ENCODE measurements at regions not wholly inside any gene's neighbourhood (a gene's known extent, or its start where the extent isn't known, plus 50 kb on each side); places are given as distances from the start of the nearest gene placed in this dataset.

DNA sequence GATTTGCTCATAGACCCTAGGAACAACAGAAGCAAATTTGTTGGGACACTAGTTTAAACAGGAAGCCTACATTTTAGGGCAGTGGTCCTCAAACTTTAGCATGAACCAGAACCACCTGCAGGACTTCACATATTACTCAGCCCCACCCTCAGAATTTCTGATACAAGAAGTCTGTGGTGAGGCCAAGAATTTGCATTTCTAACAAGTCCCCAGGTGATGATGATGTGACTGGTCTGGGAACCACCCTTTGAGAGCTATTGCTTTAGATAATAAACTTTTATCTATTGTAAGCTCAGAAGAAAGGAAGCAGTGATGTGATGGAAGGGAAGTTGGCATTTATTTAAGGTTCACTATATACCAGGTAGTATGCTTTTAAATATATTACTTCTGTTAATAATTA is 194.0 kb downstream of the FAM181B start:
- TF ChIP-seq POLR2AphosphoS5 (IDR thresholded peaks at IDR 0.05; ENCODE audit: low read depth, low read length) = no peak
- TF ChIP-seq POLR2A (IDR thresholded peaks at IDR 0.05; ENCODE audit: low read depth, low read length) = no peak

Data from GM12892 (cell line).